Osteocyte (in vitro differentiated cells): ENCODE measurements at regions not wholly inside any gene's neighbourhood (a gene's known extent, or its start where the extent isn't known, plus 50 kb on each side); places are given as distances from the start of the nearest gene placed in this dataset.
"Not testable (repeated sequence)": the region's sequence is repeated elsewhere in the genome, so short reads cannot be mapped to it uniquely, and the experiment has no call there.

Source experiments
- DNase-seq: peaks from one replicate; pipeline ENCODE4 v3.0.0; 2021; ENCODE audit warnings: mixed read lengths; ENCODE audit not compliant: unreplicated experiment; ENCODE audit errors: extremely low spot score
- H3K27ac Mint-ChIP-seq: one replicate; pipeline ENCODE4 v1.8.0; 2021; ENCODE audit warnings: mild to moderate bottlenecking, mixed read lengths; ENCODE audit not compliant: unreplicated experiment
- H3K27me3 Mint-ChIP-seq: one replicate; pipeline ENCODE4 v1.8.0; 2021; ENCODE audit warnings: mixed read lengths; ENCODE audit not compliant: unreplicated experiment
- H3K36me3 Mint-ChIP-seq: one replicate; pipeline ENCODE4 v1.8.0; 2021; ENCODE audit warnings: mixed read lengths; ENCODE audit not compliant: unreplicated experiment
- H3K4me1 Mint-ChIP-seq: one replicate; pipeline ENCODE4 v1.8.0; 2021; ENCODE audit warnings: mixed read lengths; ENCODE audit not compliant: unreplicated experiment
- H3K4me3 Mint-ChIP-seq: one replicate; pipeline ENCODE4 v1.8.0; 2021; ENCODE audit warnings: mild to moderate bottlenecking, moderate library complexity, mixed read lengths; ENCODE audit not compliant: unreplicated experiment
- H3K9me3 Mint-ChIP-seq: one replicate; pipeline ENCODE4 v1.8.0; 2021; ENCODE audit warnings: mixed read lengths; ENCODE audit not compliant: unreplicated experiment
- TF ChIP-seq, protein P1 (sequence below): fragments of 200-600 bp; sonication (generic); IDR thresholded peaks from 2 replicates; pipeline ENCODE4 v1.5.0; 2021; ENCODE audit warnings: antibody characterized with exemption, mild to moderate bottlenecking, moderate library complexity

DNA sequence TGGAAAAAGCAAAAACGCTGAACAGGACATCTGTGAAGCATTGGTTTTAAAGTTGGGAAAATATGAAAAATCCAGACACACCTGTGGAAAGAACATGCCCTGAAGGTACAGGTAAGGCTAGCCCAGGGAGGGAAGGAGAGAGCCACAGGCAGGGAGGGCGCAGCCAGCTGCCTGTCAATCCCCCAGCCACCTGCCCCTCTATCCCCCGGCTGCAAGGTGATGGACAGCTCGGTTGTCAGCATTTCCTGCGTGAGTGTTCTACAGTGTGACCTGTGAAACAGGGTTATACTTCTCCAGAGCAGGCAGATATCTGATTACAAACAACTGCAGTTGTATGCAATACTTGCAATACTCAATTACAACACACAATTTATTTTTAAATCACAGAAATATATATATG lies 358.1 kb downstream of the SMOC2 start:
- Mint-ChIP-seq H3K4me1 (no peaks in the 10 kb centered on the region), H3K4me3 (no peak overlapping the region), H3K27me3 (peaks cover 45% of the 10 kb centered on the region), H3K27ac (no peak overlapping the region), H3K9me3 (peaks cover 4% of the 10 kb centered on the region), H3K36me3 (no peaks in the 10 kb centered on the region)
- TF ChIP-seq, protein P1, sequence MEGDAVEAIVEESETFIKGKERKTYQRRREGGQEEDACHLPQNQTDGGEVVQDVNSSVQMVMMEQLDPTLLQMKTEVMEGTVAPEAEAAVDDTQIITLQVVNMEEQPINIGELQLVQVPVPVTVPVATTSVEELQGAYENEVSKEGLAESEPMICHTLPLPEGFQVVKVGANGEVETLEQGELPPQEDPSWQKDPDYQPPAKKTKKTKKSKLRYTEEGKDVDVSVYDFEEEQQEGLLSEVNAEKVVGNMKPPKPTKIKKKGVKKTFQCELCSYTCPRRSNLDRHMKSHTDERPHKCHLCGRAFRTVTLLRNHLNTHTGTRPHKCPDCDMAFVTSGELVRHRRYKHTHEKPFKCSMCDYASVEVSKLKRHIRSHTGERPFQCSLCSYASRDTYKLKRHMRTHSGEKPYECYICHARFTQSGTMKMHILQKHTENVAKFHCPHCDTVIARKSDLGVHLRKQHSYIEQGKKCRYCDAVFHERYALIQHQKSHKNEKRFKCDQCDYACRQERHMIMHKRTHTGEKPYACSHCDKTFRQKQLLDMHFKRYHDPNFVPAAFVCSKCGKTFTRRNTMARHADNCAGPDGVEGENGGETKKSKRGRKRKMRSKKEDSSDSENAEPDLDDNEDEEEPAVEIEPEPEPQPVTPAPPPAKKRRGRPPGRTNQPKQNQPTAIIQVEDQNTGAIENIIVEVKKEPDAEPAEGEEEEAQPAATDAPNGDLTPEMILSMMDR, result no peak
- DNase-seq, result no peak

DNA sequence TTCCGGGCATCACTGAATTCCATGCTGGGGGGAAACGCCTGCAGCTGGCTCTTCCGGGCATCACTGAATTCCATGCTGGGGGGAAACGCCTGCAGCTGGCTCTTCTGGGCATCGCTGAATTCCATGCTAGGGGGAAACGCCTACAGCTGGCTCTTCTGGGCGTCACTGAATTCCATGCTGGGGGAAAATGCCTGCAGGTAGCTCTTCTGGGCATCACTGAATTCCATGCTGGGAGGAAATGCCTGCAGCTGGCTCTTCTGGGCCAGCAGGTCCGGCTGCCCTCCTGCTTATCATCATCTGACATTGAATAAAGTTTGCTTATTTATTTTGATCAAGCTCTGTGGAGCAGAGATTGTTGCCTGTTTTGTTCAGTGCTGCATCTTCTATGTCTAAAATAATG lies 355.1 kb downstream of the SMOC2 start:
- TF ChIP-seq, protein P1, result no peak
- Mint-ChIP-seq H3K36me3 (no peaks in the 10 kb centered on the region), H3K4me3 (no peak overlapping the region), H3K9me3 (no peaks in the 10 kb centered on the region), H3K27me3 (peaks cover 25% of the 10 kb centered on the region), H3K27ac (no peak overlapping the region), H3K4me1 (no peaks in the 10 kb centered on the region)
- DNase-seq, result no peak

DNA sequence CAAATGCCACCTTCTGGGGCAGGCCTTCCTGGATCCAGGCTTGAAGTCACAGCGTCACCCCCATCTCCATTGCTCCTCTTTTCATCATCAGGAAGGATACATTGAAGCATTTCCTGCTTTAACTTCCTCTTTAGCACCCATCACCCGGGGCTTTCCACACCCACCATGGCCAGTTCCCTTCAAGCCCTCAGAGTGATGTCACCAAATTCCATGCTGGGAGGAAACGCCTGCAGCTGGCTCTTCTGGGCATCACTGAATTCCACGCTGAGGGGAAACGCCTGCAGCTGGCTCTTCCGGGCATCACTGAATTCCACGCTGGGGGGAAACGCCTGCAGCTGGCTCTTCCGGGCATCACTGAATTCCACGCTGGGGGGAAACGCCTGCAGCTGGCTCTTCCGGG lies 354.6 kb downstream of the SMOC2 start:
- not testable (repeated sequence) for H3K27ac Mint-ChIP-seq, H3K4me3 Mint-ChIP-seq, H3K4me1 Mint-ChIP-seq, DNase-seq, H3K9me3 Mint-ChIP-seq, H3K36me3 Mint-ChIP-seq
- peaks cover 21% of the 10 kb centered on the region for H3K27me3 Mint-ChIP-seq

DNA sequence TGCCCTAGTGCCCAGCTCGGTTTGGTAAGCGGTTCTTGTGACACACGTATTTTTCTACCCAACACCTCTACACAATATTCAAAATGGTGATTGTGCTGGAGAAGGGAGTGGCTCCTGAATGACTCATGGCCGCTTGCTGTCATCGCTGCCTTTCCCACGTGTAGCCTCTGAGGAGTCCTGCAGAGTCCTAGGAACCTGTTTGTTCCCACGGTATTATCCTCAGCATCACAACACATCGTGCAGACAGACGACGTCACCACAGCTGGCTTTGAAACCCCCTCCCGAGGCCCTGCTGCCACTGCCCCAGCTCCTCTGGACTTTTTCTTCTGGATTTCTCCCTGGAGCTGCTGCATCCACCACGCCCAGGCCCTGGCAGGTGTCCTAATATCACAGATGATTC lies 353.5 kb downstream of the SMOC2 start:
- TF ChIP-seq, protein P1, result no peak
- Mint-ChIP-seq H3K27ac (no peak overlapping the region), H3K4me1 (no peaks in the 10 kb centered on the region), H3K27me3 (peaks cover 12% of the 10 kb centered on the region), H3K9me3 (no peaks in the 10 kb centered on the region), H3K4me3 (no peak overlapping the region), H3K36me3 (no peaks in the 10 kb centered on the region)
- no peak for DNase-seq

DNA sequence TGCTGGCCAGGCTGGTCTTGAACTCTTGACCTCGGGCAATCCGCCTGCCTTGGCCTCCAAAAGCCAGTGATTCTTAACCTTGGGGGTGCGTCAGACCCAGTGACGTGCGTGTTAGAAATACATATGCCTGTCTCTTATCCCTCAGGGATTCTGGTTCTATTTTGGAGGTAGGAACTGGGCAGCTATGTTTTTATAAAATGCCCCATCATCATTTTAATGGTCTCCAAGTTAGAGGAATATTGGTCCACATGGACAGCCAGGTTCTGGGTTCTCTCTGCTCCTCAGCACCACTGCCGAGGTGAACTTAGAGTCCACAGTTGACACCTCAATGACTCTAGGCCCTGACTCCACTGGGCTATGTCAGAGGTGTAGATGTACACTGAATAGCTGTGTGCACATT lies 352.7 kb downstream of the SMOC2 start:
- H3K36me3 Mint-ChIP-seq, result no peaks in the 10 kb centered on the region
- no peaks in the 10 kb centered on the region for H3K4me1 Mint-ChIP-seq
- H3K9me3 Mint-ChIP-seq, result no peaks in the 10 kb centered on the region
- peaks cover 9% of the 10 kb centered on the region for H3K27me3 Mint-ChIP-seq
- TF ChIP-seq, protein P1, result no peak
- H3K4me3 Mint-ChIP-seq, result no peak overlapping the region
- no peak overlapping the region for H3K27ac Mint-ChIP-seq
- DNase-seq, result no peak

DNA sequence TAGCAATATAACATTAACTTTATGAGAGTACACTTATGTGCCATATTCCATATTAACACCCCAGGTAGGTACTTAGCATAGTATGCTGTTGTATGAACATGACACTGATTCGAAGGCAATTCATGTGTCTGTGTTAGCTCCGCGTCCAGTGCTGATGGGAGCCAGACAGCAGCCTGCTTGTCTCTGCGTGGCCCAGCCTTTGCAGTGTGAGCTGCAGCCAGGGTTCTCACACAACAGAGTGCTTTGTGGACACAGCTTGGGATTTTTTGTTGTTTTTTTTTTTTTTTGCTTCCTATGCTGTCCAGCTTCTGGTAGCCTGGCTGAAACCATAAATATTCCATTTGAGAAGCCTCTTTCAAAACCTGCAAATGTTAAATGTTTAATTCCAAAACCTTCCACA lies 350.9 kb downstream of the SMOC2 start:
- Mint-ChIP-seq H3K36me3 (no peaks in the 10 kb centered on the region), H3K9me3 (no peaks in the 10 kb centered on the region), H3K4me1 (no peaks in the 10 kb centered on the region), H3K4me3 (no peak overlapping the region), H3K27ac (no peak overlapping the region), H3K27me3 (peaks cover 11% of the 10 kb centered on the region)
- DNase-seq, result no peak
- TF ChIP-seq, protein P1, result no peak
